ENCODE measurements at regions not wholly inside any gene's neighbourhood (a gene's known extent, or its start where the extent isn't known, plus 50 kb on each side); places are given as distances from the start of the nearest gene placed in this dataset.

GRCh38 chr12:114757684-114758325, 73.8 kb upstream of the TBX3 start:
- DNase-seq, result no peak
- Mint-ChIP-seq H3K4me1 (ENCODE audit: low read depth) (peaks cover 13% of the 10 kb centered on the region), H3K36me3 (ENCODE audit: low read depth) (no peaks in the 10 kb centered on the region), H3K27ac (no peak overlapping the region), H3K9me3 (no peaks in the 10 kb centered on the region), H3K4me3 (no peak overlapping the region), H3K27me3 (ENCODE audit: insufficient read depth) (peaks cover 2% of the 10 kb centered on the region; the same call in 1 of the 2 replicates)
- TF ChIP-seq CTCF (IDR thresholded peaks at IDR 0.05), result no peak

- no peak for TF ChIP-seq CTCF (IDR thresholded peaks at IDR 0.05)
- no peak overlapping the region for H3K27ac Mint-ChIP-seq
- DNase-seq, result no peak
- no peaks in the 10 kb centered on the region for H3K36me3 Mint-ChIP-seq (ENCODE audit: low read depth)
- H3K4me1 Mint-ChIP-seq (ENCODE audit: low read depth), result peaks cover 6% of the 10 kb centered on the region; the same call in 1 of the 2 replicates
- no peaks in the 10 kb centered on the region for H3K9me3 Mint-ChIP-seq
- H3K4me3 Mint-ChIP-seq, result no peak overlapping the region
- peaks cover 4% of the 10 kb centered on the region for H3K27me3 Mint-ChIP-seq (ENCODE audit: insufficient read depth)
Measured at GRCh38 chr12:114752217-114752616, 68.2 kb upstream of the TBX3 start.

DNA sequence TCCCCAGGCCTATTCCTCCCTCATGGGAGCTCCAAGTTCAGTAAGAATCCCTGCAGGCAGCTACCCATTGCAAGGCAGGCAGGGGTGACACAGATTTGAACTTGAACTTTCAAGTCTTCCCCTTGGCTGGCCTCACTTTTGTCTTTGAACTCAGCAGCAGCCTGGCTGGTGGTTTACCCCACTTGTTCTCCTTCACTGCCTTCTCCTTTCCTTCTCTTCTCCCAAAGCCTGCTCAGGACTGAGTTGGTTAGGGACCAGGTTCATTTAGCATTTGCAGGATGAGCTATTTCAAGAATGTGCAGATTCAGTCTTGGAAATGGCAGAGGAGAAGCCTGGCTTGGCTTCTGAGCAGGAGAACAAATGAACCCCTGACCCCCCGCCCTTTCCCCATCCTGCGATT, 67.7 kb upstream of the TBX3 start:
- Mint-ChIP-seq H3K9me3 (no peaks in the 10 kb centered on the region), H3K27ac (no peak overlapping the region)

GRCh38 chr12:114750917-114751316, 66.9 kb upstream of the TBX3 start:
- H3K27me3 Mint-ChIP-seq (ENCODE audit: insufficient read depth), result peaks cover 2% of the 10 kb centered on the region
- DNase-seq, result no peak
- no peaks in the 10 kb centered on the region for H3K9me3 Mint-ChIP-seq
- H3K4me3 Mint-ChIP-seq, result no peak overlapping the region
- no peak for TF ChIP-seq CTCF (IDR thresholded peaks at IDR 0.05)
- H3K27ac Mint-ChIP-seq, result no peak overlapping the region
- H3K4me1 Mint-ChIP-seq (ENCODE audit: low read depth), result peaks cover 19% of the 10 kb centered on the region; the same call in 1 of the 2 replicates
- H3K36me3 Mint-ChIP-seq (ENCODE audit: low read depth), result no peaks in the 10 kb centered on the region

More for the DNA sequence above, 67.7 kb upstream of the TBX3 start:
- no peak overlapping the region for H3K4me3 Mint-ChIP-seq
- H3K4me1 Mint-ChIP-seq (ENCODE audit: low read depth), result peaks cover 11% of the 10 kb centered on the region; the same call in 1 of the 2 replicates
- DNase-seq, result no peak
- H3K27me3 Mint-ChIP-seq (ENCODE audit: insufficient read depth), result peaks cover 2% of the 10 kb centered on the region; the same call in 1 of the 2 replicates
- no peaks in the 10 kb centered on the region for H3K36me3 Mint-ChIP-seq (ENCODE audit: low read depth)
- no peak for TF ChIP-seq CTCF (IDR thresholded peaks at IDR 0.05)

DNA sequence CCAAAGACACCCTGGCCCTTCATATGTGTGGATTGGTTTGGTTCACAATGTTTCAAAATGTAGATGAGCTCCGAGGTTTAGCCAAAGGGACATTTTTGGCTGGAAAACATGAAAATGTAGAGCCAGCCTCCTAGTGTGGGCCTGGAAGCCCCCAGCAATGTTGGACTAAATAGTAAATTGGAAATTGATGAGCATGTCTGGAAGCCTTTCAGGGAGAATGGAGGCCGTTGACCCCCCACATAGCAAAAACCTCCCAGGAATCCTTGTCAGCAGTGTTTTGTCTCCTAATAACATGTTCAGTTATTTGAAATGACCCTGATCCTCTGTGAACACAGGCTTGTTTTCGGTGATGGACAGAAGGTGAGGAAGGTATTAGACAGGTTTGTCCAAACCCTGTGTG, 65.1 kb upstream of the TBX3 start:
- Mint-ChIP-seq H3K4me1 (ENCODE audit: low read depth) (peaks cover 32% of the 10 kb centered on the region), H3K27me3 (ENCODE audit: insufficient read depth) (peaks cover 2% of the 10 kb centered on the region), H3K9me3 (no peaks in the 10 kb centered on the region), H3K4me3 (no peak overlapping the region), H3K27ac (no peak overlapping the region), H3K36me3 (ENCODE audit: low read depth) (no peaks in the 10 kb centered on the region)
- DNase-seq, result no peak
- no peak for TF ChIP-seq CTCF (IDR thresholded peaks at IDR 0.05)
